AG08395 (cell line): ENCODE measurements at regions not wholly inside any gene's neighbourhood (a gene's known extent, or its start where the extent isn't known, plus 50 kb on each side); places are given as distances from the start of the nearest gene placed in this dataset.
"Not testable (repeated sequence)": the region's sequence is repeated elsewhere in the genome, so short reads cannot be mapped to it uniquely, and the experiment has no call there.

Experiments
- DNase-seq: peaks from one replicate; pipeline ENCODE4 v3.0.0; 2012; ENCODE audit warnings: mixed read lengths, low spot score

DNA sequence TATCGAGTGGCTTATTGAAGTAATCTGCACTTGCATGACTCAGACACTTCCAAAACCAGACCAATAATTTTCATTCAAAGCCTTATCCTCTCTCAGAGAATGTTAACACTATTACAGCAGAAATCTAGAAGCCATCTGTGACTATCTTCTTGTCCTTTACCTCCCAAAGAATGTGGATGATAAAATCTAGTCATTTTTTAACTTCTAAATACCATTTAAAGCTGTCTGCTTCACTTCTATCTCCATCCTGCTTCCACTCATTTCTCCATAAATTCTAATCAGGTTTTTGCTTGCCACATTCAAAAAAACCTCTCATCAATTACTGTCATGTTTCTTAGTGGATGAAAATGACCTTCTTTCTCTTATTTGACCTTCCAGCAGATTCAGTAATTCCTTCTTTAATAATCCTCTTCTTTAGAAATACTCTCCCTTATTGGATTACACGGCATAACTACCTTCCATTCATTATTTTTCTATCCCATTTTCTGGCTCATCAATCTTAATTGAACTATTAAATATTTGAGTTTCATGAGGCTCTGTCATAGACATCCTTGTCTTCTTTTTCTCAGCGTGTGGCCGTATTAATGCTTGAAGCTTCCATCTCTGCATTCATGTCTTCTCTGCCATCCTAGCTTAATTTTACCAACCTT, 1999.4 kb downstream of the MRPL39 start:
- no peak for DNase-seq

- no peak for DNase-seq
Measured at GRCh38 chr21:23601549-23601948, 2005.7 kb downstream of the MRPL39 start.

DNA sequence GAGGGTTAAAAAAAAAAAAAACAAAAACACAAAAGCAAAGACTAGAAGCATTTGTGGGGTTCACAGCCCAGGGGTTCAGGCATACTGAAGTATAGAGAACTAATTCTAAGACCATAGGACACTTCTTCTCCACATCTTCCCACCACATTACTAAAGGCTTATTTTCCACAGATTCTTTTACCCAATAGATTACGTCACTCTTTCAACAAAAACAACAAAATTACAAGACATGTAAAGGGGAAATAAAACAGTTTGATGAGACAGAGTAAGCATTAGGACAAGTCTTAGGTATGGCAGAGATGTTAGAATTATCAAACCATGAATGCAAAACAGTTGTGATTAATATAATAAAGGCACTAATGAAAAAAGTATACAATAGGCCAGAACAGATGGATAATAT, 2013.7 kb downstream of the MRPL39 start:
- DNase-seq = no peak

GRCh38 chr21:23585419-23585818, 2021.9 kb downstream of the MRPL39 start:
- DNase-seq = no peak

DNA sequence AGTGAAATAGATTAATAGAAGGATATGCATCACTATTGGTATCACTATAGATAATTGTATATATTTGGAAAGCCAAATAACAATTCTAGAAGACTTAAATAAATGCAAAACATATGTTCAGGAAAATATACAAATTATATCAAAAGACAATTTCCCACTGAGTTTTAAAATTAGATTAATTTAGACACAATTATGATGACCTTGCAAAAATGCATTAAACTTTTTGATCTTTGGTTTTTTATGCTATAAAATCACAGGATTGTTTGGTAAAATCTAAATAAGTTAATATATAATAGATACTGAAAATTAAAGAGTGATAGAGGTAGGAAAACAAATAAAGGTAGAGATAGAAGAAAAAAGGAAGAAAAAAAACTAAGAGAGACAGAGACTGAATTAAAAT, 2027.7 kb downstream of the MRPL39 start:
- DNase-seq = no peak

GRCh38 chr21:23578027-23578426, 2029.3 kb downstream of the MRPL39 start:
- no peak for DNase-seq

- no peak for DNase-seq
Measured at GRCh38 chr21:23574932-23575331, 2032.3 kb downstream of the MRPL39 start.

- not testable (repeated sequence) for DNase-seq
Measured at GRCh38 chr21:23548924-23549323, 2058.4 kb downstream of the MRPL39 start.

DNA sequence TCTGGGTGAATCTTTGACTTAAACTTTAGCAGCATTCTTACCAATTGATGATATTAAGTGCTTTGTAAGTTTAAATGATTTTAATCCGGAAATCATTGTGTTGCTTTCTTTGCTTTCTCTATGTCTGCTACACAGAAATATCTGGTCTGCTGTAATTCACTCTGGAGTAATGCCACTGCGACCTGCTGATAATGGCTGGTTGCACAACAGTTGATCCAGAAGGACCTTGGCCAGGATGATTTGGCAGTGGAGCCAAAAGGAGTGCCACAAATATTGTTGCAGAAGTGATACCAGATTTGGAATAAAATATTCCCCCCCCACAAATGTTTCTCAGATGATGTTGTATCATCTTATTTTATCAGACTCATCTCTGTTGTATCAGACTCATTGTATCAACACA, 2063.9 kb downstream of the MRPL39 start:
- no peak for DNase-seq

DNA sequence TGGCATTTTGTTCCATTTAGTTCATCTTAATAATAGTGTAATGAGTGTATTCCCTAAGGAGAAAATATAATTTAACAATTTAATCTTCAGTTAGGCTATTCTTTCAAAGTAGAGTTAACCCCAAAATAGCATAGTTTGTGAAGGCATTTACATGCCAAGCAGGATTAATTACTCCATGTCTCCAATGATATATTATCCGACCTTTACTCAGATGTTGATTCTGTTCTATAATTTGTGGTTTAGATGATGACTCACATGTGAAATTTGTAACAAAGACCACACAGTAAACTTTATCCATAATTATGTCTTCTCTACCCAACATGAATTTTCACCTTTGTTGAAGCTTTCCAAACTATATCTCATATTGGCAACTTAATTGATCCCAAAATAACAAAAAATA, 2065.2 kb downstream of the MRPL39 start:
- no peak for DNase-seq

- DNase-seq = no peak
Measured at GRCh38 chr21:23541571-23541970, 2065.7 kb downstream of the MRPL39 start.

DNA sequence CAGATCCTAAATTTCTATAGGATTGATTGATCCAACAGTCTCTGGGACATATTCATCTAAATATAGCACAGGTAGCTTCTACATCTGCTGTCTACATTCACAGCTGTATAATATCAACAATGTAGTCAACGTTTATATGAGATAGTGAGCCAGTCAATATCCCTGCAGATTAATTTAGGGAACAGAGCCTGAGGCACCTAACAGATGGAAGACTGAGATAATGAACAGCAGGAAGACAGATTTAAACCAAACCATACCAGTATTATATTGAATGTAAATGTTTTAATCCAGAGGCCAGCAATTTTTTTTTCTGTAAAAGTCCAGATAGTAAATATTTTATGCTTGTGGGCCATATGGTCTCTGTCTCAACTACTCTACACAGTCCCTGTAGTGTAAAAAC, 2072.4 kb downstream of the MRPL39 start:
- DNase-seq = no peak

GRCh38 chr21:23531444-23531843, 2075.8 kb downstream of the MRPL39 start:
- no peak for DNase-seq

DNA sequence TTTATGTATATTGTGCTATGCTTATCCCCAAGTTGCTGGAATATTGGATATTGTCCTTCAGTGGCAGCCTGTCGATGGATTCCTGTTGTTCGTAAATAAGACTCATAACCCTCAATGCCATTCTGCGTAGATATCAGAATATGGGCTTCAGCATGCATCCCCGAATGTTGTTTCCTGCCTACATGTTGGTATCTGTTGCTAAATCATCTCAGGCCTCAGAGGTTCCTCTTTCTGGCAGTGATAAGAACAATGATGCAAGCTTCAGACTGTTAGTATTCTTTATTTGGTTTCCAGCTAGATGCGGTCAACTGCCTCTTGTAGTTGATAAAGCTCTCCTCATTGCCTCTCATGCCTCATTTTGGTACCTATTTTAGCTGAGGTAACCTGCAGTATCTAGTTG, 2082.6 kb downstream of the MRPL39 start:
- no peak for DNase-seq

GRCh38 chr21:23522751-23523150, 2084.5 kb downstream of the MRPL39 start:
- DNase-seq = no peak

DNA sequence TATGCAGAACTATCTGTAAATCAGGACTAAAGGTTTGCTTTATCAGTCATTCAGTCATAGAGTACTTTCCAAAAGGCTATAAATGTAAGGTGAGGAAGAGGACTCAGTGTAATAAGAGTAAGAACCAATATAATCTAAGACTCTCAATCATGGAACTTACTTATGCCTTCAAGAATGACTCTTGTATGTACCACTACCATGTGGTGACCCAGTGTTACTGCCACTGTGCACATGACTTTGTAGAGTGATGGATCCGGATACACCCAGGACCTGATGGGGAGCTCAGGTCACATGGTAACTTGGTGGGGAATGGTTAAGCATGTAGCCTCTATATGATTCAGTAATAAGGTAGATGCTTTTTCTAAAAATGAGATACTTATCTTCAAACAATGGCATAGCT, 2099.8 kb downstream of the MRPL39 start:
- no peak for DNase-seq

- no peak for DNase-seq
Measured at GRCh38 chr21:23496729-23497128, 2110.6 kb downstream of the MRPL39 start.

- no peak for DNase-seq
Measured at GRCh38 chr21:23488245-23488644, 2119.0 kb downstream of the MRPL39 start.

GRCh38 chr21:23480591-23481270, 2126.6 kb downstream of the MRPL39 start:
- no peak for DNase-seq

DNA sequence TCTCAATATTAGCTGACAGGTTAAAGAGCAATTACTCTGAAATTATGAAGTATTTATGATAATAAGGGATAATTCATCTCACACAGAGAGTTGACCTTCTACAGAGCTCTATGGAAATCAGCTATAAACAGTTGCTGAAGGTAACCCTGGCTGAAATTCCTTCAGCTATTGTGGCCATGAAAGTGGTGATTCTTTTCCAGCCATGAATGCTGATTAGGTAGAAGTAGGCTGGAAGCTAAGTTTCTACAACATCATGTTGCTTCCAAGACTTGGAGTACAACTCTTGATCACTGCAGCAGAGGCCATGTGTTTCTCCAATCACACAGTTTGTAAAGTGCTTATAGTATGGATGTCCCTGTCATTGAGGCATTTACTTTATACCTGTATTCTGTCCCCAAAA, 2128.9 kb downstream of the MRPL39 start:
- no peak for DNase-seq

DNA sequence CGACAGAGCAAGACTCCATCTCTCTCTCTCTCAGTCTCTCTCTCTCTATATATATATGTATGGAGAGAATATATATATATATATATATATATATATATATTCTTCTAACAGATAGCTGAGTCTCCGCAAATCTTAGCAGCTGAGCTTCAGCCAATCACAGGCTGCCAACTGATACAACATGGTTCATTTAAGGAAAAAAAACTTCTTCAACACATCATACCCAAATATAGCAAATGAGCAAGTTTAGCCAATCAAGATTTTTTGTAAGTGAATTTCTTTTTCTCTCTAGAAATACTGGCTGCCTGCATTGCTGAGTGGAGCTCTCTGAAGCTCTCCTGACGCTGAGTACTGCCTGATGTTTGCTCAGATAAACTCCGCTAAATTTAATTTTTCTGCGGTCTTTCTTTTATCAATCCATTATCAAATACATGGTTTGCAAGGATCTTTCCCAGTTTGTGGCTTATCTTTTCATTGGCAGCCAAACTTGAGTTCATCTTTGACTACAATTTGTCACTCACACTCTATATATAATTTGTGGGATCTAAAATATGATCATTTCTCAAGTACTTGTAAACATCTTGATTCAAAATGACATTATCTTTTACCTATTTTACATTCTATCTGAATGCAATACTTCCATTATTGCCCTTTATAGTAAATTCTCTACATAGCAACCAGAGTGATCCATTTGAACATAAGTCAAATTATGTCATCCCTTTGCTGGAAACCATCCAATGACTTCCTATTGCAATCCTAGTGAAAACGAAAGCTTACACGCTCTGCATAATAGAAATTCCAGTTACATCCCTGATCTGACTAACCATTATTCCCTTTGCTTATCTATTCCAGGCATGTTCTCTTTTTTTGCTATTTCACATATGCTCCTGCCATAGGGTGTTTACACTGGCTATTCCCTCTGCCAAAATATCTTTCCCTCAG, 2131.7 kb downstream of the MRPL39 start:
- DNase-seq = no peak

GRCh38 chr21:23471877-23472276, 2135.4 kb downstream of the MRPL39 start:
- DNase-seq = no peak

GRCh38 chr21:23463365-23463764, 2143.9 kb downstream of the MRPL39 start:
- no peak for DNase-seq
